ENCODE measurements at regions not wholly inside any gene's neighbourhood (a gene's known extent, or its start where the extent isn't known, plus 50 kb on each side); places are given as distances from the start of the nearest gene placed in this dataset.
"Not testable (repeated sequence)": the region's sequence is repeated elsewhere in the genome, so short reads cannot be mapped to it uniquely, and the experiment has no call there.

GRCh38 chr11:87559852-87560251 lies 522.1 kb downstream of the TMEM135 start:
- TF ChIP-seq CTCF, POLR2A (IDR thresholded peaks at IDR 0.05): not testable (repeated sequence)
